ENCODE measurements at regions not wholly inside any gene's neighbourhood (a gene's known extent, or its start where the extent isn't known, plus 50 kb on each side); places are given as distances from the start of the nearest gene placed in this dataset.

- TF ChIP-seq POLR2A (IDR thresholded peaks at IDR 0.05) (no peak), CTCF (IDR thresholded peaks at IDR 0.05) (no peak)
These were observed 113.5 kb downstream of the TMEM132E start for GRCh38 chr17:34692920-34693319.

Data from right lobe of liver (tissue), 4 donors.